GM20431 (cell line): ENCODE measurements at regions not wholly inside any gene's neighbourhood (a gene's known extent, or its start where the extent isn't known, plus 50 kb on each side); places are given as distances from the start of the nearest gene placed in this dataset.
"Not testable (repeated sequence)": the region's sequence is repeated elsewhere in the genome, so short reads cannot be mapped to it uniquely, and the experiment has no call there.

Experiments
- in situ Hi-C: fragments of 300-500 bp; cut with MseI, MboI; formaldehyde crosslinking; loops from one replicate; pipeline ENCODE4 v1.15.0; 2020; ENCODE audit warnings: low sequenced_read_pairs; ENCODE audit not compliant: unreplicated experiment

DNA sequence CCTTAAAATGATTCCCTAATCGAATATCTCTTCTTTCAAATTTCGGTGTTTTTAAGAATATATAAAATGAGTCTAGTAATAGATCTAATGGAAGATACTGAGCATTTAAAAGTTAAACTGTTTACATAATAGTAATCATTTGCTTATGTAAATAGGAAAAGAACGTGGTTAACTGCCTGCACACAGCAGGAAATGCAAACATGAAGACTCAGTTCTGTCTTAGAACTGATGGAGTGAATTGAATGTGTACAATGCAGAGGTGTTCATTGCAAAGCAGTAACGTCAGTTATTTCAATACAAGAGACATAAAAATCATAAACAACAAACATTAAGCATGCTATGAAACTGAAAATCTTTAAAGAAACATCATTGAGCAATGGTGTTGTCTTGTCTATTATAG is 359.4 kb upstream of the ADAMTS5 start:
- in situ Hi-C loops: no loop called here

- in situ Hi-C loops: no loop called here
These were observed 356.4 kb upstream of the ADAMTS5 start for GRCh38 chr21:27323331-27323730.

- in situ Hi-C loops: no loop called here
These were observed 354.9 kb upstream of the ADAMTS5 start for GRCh38 chr21:27321791-27322190.

DNA sequence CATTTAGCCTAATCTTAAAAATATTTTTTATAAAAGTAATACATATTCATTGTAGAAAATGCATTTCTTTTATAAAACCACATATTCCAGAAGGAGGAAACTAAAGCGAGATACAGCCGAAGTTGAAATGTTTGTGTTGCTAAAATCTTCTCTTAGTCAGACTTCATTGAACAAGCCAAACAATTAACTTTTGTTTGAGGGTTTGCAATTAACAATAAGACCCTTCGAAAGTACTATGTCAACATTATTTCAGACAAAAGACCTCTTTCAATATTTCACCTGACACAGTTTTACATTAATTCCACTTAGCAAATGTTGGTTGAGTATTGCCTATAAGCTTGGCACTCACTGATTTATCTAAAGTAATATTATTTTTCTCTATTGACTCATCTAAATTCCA is 354.0 kb upstream of the ADAMTS5 start:
- in situ Hi-C loops: no loop called here

DNA sequence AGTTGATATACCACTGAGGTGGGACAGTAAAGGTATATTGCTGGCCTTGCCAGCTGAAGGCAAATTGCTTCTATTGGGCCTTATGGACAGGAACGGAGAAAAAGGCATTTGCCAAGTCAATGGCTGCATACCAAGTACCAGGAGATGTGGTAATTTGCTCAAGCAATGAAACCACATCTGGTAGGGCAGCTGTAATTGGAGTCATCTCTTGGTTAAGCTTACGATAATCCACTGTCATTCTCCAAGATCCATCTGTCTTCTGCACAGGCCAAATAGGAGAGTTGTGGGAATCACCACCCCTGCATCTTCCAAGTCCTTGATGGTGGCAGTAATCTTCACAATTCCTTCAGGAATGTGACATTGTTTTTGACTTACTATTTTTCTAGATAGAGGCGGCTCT is 350.7 kb upstream of the ADAMTS5 start:
- in situ Hi-C loops: not testable (repeated sequence)

DNA sequence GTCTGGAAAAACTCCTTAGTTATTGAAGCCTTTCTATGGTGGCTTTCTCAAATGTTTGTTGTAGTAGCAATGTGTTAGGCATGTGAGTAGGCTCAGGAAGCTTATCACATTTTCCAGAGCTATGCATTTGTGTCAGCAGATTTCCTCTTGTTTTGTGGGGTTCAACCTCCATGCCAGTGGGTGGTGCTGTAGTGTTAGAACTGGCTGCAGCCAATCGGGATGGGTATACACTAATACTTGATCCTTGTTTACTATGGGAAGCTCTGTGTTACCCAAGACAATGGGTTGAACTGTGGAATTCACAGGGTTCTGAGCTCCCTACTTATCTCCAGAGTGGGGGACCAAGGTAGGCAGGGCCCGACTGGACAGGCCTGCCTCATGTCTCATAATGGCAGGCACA is 348.5 kb upstream of the ADAMTS5 start:
- in situ Hi-C loops: no loop called here

DNA sequence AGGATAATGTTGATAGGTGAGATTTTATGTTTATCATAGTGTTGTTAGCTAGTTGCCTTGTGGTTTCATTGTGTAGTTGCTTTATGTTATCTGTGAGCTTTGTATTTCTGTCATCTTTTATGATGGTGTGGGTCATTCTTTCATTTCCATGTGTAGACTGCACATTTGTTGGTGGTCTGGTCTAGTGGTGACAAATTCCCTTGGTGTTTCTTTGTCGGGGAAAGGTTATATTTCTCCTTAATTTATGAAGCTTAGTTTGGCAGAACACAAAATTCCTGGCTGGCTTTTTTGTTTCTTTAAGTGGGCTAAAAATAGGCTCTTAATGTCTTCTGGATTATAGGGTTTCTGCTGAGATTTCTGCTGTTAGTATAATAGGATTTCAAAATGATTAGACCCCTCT is 347.2 kb upstream of the ADAMTS5 start:
- in situ Hi-C loops: no loop called here

DNA sequence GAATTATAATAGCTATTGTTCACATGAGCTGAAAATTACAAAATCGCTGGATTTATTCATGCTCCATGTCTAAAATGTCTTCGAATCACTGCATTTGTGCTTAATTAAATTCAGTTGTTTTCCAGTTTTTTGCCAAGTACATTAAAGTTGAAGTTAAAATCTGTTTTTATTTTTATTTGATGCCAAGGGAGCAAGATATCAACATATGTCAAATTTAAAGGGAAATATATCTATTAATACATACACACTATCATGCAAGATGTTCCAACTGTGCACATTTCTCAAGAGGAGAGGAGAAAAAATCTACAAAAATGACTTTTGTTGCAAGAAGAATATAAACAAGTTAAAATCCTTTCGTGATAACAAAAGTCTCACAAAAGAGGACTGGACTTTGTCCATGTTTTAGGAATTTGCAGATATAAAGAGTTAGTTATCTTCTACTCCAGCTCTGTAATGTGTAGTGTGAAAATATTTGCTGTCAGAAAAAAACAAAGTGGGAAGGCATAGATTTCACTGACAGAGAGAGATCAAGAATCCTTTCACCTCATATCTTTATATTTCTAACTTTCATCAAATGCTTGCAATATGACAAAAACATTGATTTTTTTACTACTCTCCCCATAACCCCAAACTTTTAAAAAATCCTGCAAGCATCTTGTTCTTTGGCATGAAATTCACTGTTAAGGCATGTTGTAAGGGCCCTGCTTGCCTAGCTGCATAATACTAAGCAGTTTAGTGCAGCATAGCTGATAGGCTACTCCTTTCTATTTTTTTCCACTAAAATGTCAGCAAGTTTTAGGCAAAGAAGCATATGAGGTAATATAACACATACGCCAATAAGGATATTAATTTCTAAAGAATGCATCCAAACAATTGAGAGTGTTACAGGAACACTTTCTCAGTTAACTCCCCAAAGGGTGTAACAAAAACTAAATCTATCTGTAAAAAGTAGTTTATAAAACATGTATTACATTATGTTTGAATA is 340.2 kb upstream of the ADAMTS5 start:
- in situ Hi-C loops: no loop called here

DNA sequence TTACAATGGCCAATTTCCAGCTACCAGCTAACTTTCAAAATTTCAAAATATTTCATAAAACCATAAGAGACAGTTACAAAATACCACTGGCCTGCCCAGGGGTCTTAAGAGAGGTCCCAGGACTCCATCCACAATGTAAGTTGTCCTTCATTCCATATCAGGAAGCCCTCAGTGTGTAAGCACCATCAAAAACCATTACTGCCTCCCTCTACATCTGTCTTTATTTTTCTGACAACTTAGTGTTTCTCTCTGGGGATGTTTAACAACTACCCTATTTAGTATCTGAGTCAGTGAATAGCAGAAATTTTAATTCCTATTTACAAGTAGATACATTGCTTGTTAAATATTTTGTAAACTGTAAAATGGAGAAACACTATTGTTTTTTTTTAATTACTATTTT is 339.3 kb upstream of the ADAMTS5 start:
- in situ Hi-C loops: no loop called here

GRCh38 chr21:27301220-27301619 is 334.3 kb upstream of the ADAMTS5 start:
- in situ Hi-C loops: no loop called here

GRCh38 chr21:27300770-27301169 is 333.9 kb upstream of the ADAMTS5 start:
- in situ Hi-C loops: no loop called here

DNA sequence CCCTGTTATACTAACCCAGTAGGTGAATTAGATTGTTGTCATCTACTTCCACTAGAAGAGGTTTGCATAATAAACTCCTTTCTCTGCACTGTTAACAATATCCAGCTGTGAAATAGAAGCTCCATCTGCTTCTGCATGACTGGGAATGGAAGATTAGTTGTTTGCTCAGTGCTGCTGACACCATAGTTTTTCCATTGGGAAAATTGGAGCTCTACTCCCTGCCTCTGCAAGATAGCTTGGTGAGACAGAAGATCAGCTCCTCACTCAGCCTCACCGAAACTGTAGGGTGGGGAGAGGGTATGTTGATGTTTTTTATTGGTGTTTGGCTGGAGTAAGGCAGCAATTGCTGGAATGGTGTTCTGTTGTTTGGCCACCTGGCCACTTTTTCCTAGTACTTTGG is 331.6 kb upstream of the ADAMTS5 start:
- in situ Hi-C loops: no loop called here

- in situ Hi-C loops: no loop called here
These were observed 326.4 kb upstream of the ADAMTS5 start for GRCh38 chr21:27293239-27293638.

- in situ Hi-C loops: no loop called here
These were observed 325.9 kb upstream of the ADAMTS5 start for GRCh38 chr21:27292783-27293182.

DNA sequence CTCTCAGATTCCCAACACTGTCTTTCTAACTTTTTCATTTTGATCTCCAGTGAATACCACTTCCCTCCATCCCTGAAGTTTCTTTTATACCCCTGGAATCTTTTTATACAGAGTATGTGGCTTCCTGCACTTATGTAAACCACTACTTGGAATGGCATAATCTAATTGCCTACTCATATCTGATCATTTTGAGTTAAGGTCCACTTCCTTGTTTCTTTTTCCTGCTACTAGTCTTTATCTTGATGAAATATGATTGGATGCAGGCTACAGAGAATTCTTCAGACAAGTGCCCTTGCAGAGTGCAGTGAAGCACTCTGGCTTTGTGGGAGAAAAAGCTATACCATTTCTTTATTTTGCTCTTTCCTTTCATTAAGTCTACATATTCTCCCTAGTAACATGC is 325.3 kb upstream of the ADAMTS5 start:
- in situ Hi-C loops: no loop called here

- in situ Hi-C loops: no loop called here
These were observed 324.1 kb upstream of the ADAMTS5 start for GRCh38 chr21:27291006-27291405.

- in situ Hi-C loops: no loop called here
These were observed 323.1 kb upstream of the ADAMTS5 start for GRCh38 chr21:27290028-27290427.

DNA sequence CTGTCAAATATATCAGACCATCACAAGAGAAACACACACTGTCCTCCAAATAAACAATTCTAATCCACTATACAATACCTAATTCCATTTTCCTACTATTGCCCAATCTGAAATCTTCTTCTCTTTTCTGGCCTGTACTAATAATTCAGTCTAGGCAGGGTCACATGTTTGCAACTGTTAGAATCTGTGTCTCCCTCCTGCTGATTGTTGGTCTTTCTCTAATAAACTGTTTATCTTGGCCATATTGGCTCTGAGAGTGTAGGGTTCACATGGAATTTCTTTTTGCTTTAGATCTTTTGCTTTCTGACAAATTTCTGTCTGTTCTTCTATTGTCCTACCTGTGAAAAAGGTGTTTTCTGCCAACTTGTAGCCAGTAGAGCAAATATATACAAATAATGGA is 319.9 kb upstream of the ADAMTS5 start:
- in situ Hi-C loops: no loop called here

DNA sequence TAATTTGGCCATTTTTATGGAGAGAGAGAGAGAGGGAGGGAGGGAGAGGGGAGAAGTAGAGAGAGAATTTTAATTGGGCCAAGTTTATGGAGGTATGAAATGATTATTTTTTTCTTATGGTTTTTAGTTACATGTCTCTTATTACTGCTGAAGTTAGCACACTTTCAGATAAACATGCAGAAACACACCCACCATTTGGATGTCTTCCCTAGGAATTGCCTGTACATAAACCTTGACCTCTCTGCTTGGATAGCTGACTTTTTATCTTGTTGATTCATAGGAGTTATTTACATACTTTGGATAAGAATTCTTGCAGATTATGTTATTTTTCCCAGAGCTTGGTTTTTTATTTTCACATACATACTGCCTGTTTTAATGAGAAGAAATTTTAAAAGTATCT is 310.2 kb upstream of the ADAMTS5 start:
- in situ Hi-C loops: no loop called here

GRCh38 chr21:27275294-27275927 is 308.5 kb upstream of the ADAMTS5 start:
- in situ Hi-C loops: no loop called here

- in situ Hi-C loops: no loop called here
These were observed 302.8 kb upstream of the ADAMTS5 start for GRCh38 chr21:27269644-27270043.
